Osteocyte (in vitro differentiated cells): ENCODE measurements at regions not wholly inside any gene's neighbourhood (a gene's known extent, or its start where the extent isn't known, plus 50 kb on each side); places are given as distances from the start of the nearest gene placed in this dataset.

ENCODE experiments used
- DNase-seq: peaks from one replicate; pipeline ENCODE4 v3.0.0; 2021; ENCODE audit warnings: mixed read lengths; ENCODE audit not compliant: unreplicated experiment; ENCODE audit errors: extremely low spot score
- H3K27ac Mint-ChIP-seq: one replicate; pipeline ENCODE4 v1.8.0; 2021; ENCODE audit warnings: mild to moderate bottlenecking, mixed read lengths; ENCODE audit not compliant: unreplicated experiment
- H3K27me3 Mint-ChIP-seq: one replicate; pipeline ENCODE4 v1.8.0; 2021; ENCODE audit warnings: mixed read lengths; ENCODE audit not compliant: unreplicated experiment
- H3K36me3 Mint-ChIP-seq: one replicate; pipeline ENCODE4 v1.8.0; 2021; ENCODE audit warnings: mixed read lengths; ENCODE audit not compliant: unreplicated experiment
- H3K4me1 Mint-ChIP-seq: one replicate; pipeline ENCODE4 v1.8.0; 2021; ENCODE audit warnings: mixed read lengths; ENCODE audit not compliant: unreplicated experiment
- H3K4me3 Mint-ChIP-seq: one replicate; pipeline ENCODE4 v1.8.0; 2021; ENCODE audit warnings: mild to moderate bottlenecking, moderate library complexity, mixed read lengths; ENCODE audit not compliant: unreplicated experiment
- H3K9me3 Mint-ChIP-seq: one replicate; pipeline ENCODE4 v1.8.0; 2021; ENCODE audit warnings: mixed read lengths; ENCODE audit not compliant: unreplicated experiment
- CTCF ChIP-seq: fragments of 200-600 bp; sonication (generic); IDR thresholded peaks from 2 replicates; pipeline ENCODE4 v1.5.0; 2021; ENCODE audit warnings: antibody characterized with exemption, mild to moderate bottlenecking, moderate library complexity

- H3K27me3 Mint-ChIP-seq: peaks cover 4% of the 10 kb centered on the region
- DNase-seq: no peak
- H3K4me1 Mint-ChIP-seq: peaks cover 2% of the 10 kb centered on the region
- no peaks in the 10 kb centered on the region for H3K9me3 Mint-ChIP-seq
- no peak overlapping the region for H3K4me3 Mint-ChIP-seq
- TF ChIP-seq CTCF: no peak
- H3K36me3 Mint-ChIP-seq: no peaks in the 10 kb centered on the region
- H3K27ac Mint-ChIP-seq: no peak overlapping the region
Observed at GRCh38 chr14:42004321-42004720, 397.6 kb downstream of the LRFN5 start.

GRCh38 chr14:42002141-42002540, 395.5 kb downstream of the LRFN5 start:
- Mint-ChIP-seq H3K27ac (no peak overlapping the region), H3K4me3 (no peak overlapping the region), H3K9me3 (no peaks in the 10 kb centered on the region), H3K36me3 (no peaks in the 10 kb centered on the region), H3K4me1 (peaks cover 2% of the 10 kb centered on the region), H3K27me3 (peaks cover 2% of the 10 kb centered on the region)
- TF ChIP-seq CTCF: no peak
- DNase-seq: no peak

- no peak for TF ChIP-seq CTCF
- Mint-ChIP-seq H3K9me3 (no peaks in the 10 kb centered on the region), H3K4me1 (peaks cover 2% of the 10 kb centered on the region), H3K4me3 (no peak overlapping the region), H3K27ac (no peak overlapping the region), H3K27me3 (peaks cover 2% of the 10 kb centered on the region), H3K36me3 (no peaks in the 10 kb centered on the region)
- DNase-seq: no peak
Observed at GRCh38 chr14:42001431-42001830, 394.8 kb downstream of the LRFN5 start.

- no peak for TF ChIP-seq CTCF
Observed at GRCh38 chr14:42000450-42000849, 393.8 kb downstream of the LRFN5 start.

GRCh38 chr14:41993687-41994086, 387.0 kb downstream of the LRFN5 start:
- peaks cover 5% of the 10 kb centered on the region for H3K27me3 Mint-ChIP-seq
- TF ChIP-seq CTCF: no peak
- no peak overlapping the region for H3K4me3 Mint-ChIP-seq
- H3K4me1 Mint-ChIP-seq: no peaks in the 10 kb centered on the region
- no peak overlapping the region for H3K27ac Mint-ChIP-seq
- no peak for DNase-seq
- H3K9me3 Mint-ChIP-seq: no peaks in the 10 kb centered on the region
- H3K36me3 Mint-ChIP-seq: no peaks in the 10 kb centered on the region

More at GRCh38 chr14:42000450-42000849, 393.8 kb downstream of the LRFN5 start:
- H3K9me3 Mint-ChIP-seq: no peaks in the 10 kb centered on the region
- no peak for DNase-seq
- H3K4me3 Mint-ChIP-seq: no peak overlapping the region
- peaks cover 2% of the 10 kb centered on the region for H3K4me1 Mint-ChIP-seq
- no peak overlapping the region for H3K27ac Mint-ChIP-seq
- H3K36me3 Mint-ChIP-seq: no peaks in the 10 kb centered on the region
- peaks cover 2% of the 10 kb centered on the region for H3K27me3 Mint-ChIP-seq
